ENCODE measurements at regions not wholly inside any gene's neighbourhood (a gene's known extent, or its start where the extent isn't known, plus 50 kb on each side); places are given as distances from the start of the nearest gene placed in this dataset.
"Not testable (repeated sequence)": the region's sequence is repeated elsewhere in the genome, so short reads cannot be mapped to it uniquely, and the experiment has no call there.

GRCh38 chr2:58601017-58601416, 359.9 kb upstream of the FANCL start:
- DNase-seq: no peak
- Histone ChIP-seq H3K4me1 (no peaks in the 10 kb centered on the region), H3K27ac (no peak overlapping the region), H3K36me3 (no peaks in the 10 kb centered on the region), H3K4me3 (no peak overlapping the region), H3K9me3 (no peaks in the 10 kb centered on the region), H3K27me3 (no peaks in the 10 kb centered on the region)
- TF ChIP-seq POLR2A (IDR thresholded peaks at IDR 0.05) (no peak), CTCF (IDR thresholded peaks at IDR 0.05) (no peak)
- intact Hi-C loops (cut with DNase I; ENCODE audit: low total_unique reads): no loop called here

- H3K27ac ChIP-seq: no peak overlapping the region
- H3K4me3 ChIP-seq: no peak overlapping the region
- TF ChIP-seq POLR2A (IDR thresholded peaks at IDR 0.05) (no peak), CTCF (IDR thresholded peaks at IDR 0.05) (no peak)
- no peaks in the 10 kb centered on the region for H3K36me3 ChIP-seq
- H3K27me3 ChIP-seq: no peaks in the 10 kb centered on the region
- no peaks in the 10 kb centered on the region for H3K4me1 ChIP-seq
- H3K9me3 ChIP-seq: no peaks in the 10 kb centered on the region
- intact Hi-C loops (cut with DNase I; ENCODE audit: low total_unique reads): no loop called here
- DNase-seq: no peak
Observed at GRCh38 chr2:58598171-58598570, 357.0 kb upstream of the FANCL start.

GRCh38 chr2:58595714-58596113, 354.6 kb upstream of the FANCL start:
- no peak for TF ChIP-seq POLR2A (IDR thresholded peaks at IDR 0.05)
- TF ChIP-seq CTCF (IDR thresholded peaks at IDR 0.05): no peak
- Histone ChIP-seq H3K36me3 (no peaks in the 10 kb centered on the region), H3K27ac (no peak overlapping the region), H3K4me3 (no peak overlapping the region), H3K4me1 (no peaks in the 10 kb centered on the region), H3K9me3 (no peaks in the 10 kb centered on the region), H3K27me3 (no peaks in the 10 kb centered on the region)
- no peak for DNase-seq
- intact Hi-C loops (cut with DNase I; ENCODE audit: low total_unique reads): no loop called here

- no peak overlapping the region for H3K27ac ChIP-seq
- no peak overlapping the region for H3K4me3 ChIP-seq
- intact Hi-C loops (cut with DNase I; ENCODE audit: low total_unique reads): no loop called here
- TF ChIP-seq CTCF (IDR thresholded peaks at IDR 0.05) (no peak), POLR2A (IDR thresholded peaks at IDR 0.05) (no peak)
- no peaks in the 10 kb centered on the region for H3K27me3 ChIP-seq
- no peaks in the 10 kb centered on the region for H3K4me1 ChIP-seq
- H3K9me3 ChIP-seq: no peaks in the 10 kb centered on the region
- DNase-seq: no peak
- H3K36me3 ChIP-seq: no peaks in the 10 kb centered on the region
Observed at GRCh38 chr2:58594762-58595161, 353.6 kb upstream of the FANCL start.

- Histone ChIP-seq H3K27me3 (no peaks in the 10 kb centered on the region), H3K4me3 (no peak overlapping the region), H3K9me3 (no peaks in the 10 kb centered on the region), H3K36me3 (no peaks in the 10 kb centered on the region), H3K4me1 (no peaks in the 10 kb centered on the region), H3K27ac (no peak overlapping the region)
- DNase-seq: no peak
- TF ChIP-seq POLR2A (IDR thresholded peaks at IDR 0.05) (no peak), CTCF (IDR thresholded peaks at IDR 0.05) (no peak)
- intact Hi-C loops (cut with DNase I; ENCODE audit: low total_unique reads): no loop called here
Observed at GRCh38 chr2:58594175-58594574, 353.1 kb upstream of the FANCL start.

- H3K4me1 ChIP-seq; intact Hi-C loops (cut with DNase I; ENCODE audit: low total_unique reads); DNase-seq; H3K36me3 ChIP-seq; H3K27ac ChIP-seq; H3K4me3 ChIP-seq; H3K9me3 ChIP-seq; H3K27me3 ChIP-seq: not testable (repeated sequence)
Observed at GRCh38 chr2:58586178-58586577, 345.1 kb upstream of the FANCL start.
